Prostate gland (tissue), 2 donors: ENCODE measurements at regions not wholly inside any gene's neighbourhood (a gene's known extent, or its start where the extent isn't known, plus 50 kb on each side); places are given as distances from the start of the nearest gene placed in this dataset.

Experiments
- DNase-seq: peaks from one replicate; pipeline ENCODE4 v3.0.0-alpha.2; 2019; ENCODE audit warnings: low spot score
- H3K27ac ChIP-seq, 2 donors: fragments of 200-600 bp; sonication (generic); 2 replicates each; pipeline ENCODE4 v1.5.1; 2017 to 2019
- H3K27me3 ChIP-seq: fragments of 200-600 bp; sonication (generic); replicated peaks from 2 replicates; pipeline ENCODE4 v1.5.1; 2019; ENCODE audit not compliant: insufficient read depth
- H3K36me3 ChIP-seq, 2 donors: fragments of 200-600 bp; sonication (generic); 1 replicate in 1 of 2; 2 replicates in 1 of 2; pipeline versions ENCODE4 v1.5.1 to v1.8.1; 2017 to 2019
- H3K4me1 ChIP-seq: fragments of 200-600 bp; sonication (generic); replicated peaks from 2 replicates; pipeline ENCODE4 v1.5.1; 2019
- H3K4me3 ChIP-seq, 2 donors: fragments of 200-600 bp; sonication (generic); 2 replicates each; pipeline ENCODE4 v1.5.1; 2017 to 2019
- H3K9me3 ChIP-seq: fragments of 200-600 bp; sonication (generic); 2 replicates; pipeline ENCODE4 v1.5.1; 2017
- POLR2A ChIP-seq: fragments of 450-650 bp; IDR thresholded peaks from one replicate; pipeline ENCODE4 v1.6.1; 2016; ENCODE audit warnings: antibody characterized with exemption, mild to moderate bottlenecking
- POLR2AphosphoS5 ChIP-seq: sonication (generic); formaldehyde crosslinking; IDR thresholded peaks from one replicate; pipeline ENCODE4 v1.6.1; 2017; ENCODE audit warnings: antibody characterized with exemption
- WGBS: methylation state at CpG from one replicate; pipeline ENCODE4 v1.1.5; 2018; 5-methylcytosine and 5-hydroxymethylcytosine counted together
- intact Hi-C: fragments of 100-400 bp; cut with DNase I; formaldehyde crosslinking; loops from one replicate; pipeline ENCODE4 v1.14.2; 2022
- TF ChIP-seq, protein P1 (sequence below), 4 experiments: fragments of 200-600 bp in 2 of 4; fragments of 450-650 bp in 2 of 4; sonication (generic) in 2 of 4; IDR thresholded peaks; 1 replicate in 3 of 4; 2 replicates in 1 of 4; pipeline ENCODE4 v1.5.1; 2016 to 2019; ENCODE audit warnings: antibody characterized with exemption in 4 of 4, mild to moderate bottlenecking in 2 of 4, moderate library complexity in 2 of 4

DNA sequence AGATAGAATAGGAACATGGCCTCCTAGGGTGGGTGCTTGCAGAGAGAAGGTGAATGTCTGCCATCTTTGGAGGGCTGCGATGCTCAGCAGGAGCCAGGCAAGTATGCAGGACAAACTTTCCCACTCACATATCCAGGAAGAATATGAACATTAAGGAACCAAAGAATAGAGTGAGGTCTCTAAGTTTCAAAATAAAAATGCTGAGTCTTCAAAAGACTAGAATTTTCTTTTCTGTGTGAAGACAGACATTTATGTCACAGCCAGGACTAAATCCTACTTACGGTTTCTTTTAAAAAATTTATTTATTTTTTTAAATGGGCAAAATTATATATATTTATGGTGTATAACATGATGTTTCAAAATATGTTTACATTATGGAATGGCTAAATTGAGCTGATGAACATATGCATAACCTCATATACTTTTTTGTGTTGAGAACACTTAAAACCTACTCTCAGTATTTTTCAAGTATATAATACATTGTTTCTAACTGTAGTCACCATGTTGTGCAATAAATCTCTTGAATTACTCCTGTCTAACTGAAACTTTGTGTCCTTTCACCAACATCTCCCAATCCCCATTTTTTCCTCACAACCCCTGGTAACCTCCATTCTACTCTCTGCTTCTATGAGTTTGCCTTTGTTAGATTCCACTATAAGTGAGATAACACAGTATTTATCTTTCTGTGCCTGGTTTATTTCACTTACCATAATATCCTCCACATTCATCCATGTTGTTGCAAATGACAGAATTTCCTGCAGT lies 177.8 kb upstream of the HAND2 start:
- intact Hi-C loops = no loop called here
- no peaks in the 10 kb centered on the region for H3K36me3 ChIP-seq
- no peak overlapping the region for H3K27ac ChIP-seq
- H3K4me3 ChIP-seq = no peak overlapping the region
- 93% methylated on average over 2 of the region's 2 CpGs for WGBS
- no peaks in the 10 kb centered on the region for H3K9me3 ChIP-seq
- H3K4me1 ChIP-seq = no peaks in the 10 kb centered on the region
- no peak for DNase-seq
- TF ChIP-seq, protein P1, sequence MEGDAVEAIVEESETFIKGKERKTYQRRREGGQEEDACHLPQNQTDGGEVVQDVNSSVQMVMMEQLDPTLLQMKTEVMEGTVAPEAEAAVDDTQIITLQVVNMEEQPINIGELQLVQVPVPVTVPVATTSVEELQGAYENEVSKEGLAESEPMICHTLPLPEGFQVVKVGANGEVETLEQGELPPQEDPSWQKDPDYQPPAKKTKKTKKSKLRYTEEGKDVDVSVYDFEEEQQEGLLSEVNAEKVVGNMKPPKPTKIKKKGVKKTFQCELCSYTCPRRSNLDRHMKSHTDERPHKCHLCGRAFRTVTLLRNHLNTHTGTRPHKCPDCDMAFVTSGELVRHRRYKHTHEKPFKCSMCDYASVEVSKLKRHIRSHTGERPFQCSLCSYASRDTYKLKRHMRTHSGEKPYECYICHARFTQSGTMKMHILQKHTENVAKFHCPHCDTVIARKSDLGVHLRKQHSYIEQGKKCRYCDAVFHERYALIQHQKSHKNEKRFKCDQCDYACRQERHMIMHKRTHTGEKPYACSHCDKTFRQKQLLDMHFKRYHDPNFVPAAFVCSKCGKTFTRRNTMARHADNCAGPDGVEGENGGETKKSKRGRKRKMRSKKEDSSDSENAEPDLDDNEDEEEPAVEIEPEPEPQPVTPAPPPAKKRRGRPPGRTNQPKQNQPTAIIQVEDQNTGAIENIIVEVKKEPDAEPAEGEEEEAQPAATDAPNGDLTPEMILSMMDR (IDR thresholded peaks at IDR 0.05) = no peak
- TF ChIP-seq POLR2A = no peak
- no peak for TF ChIP-seq POLR2AphosphoS5
- H3K27me3 ChIP-seq = no peaks in the 10 kb centered on the region

DNA sequence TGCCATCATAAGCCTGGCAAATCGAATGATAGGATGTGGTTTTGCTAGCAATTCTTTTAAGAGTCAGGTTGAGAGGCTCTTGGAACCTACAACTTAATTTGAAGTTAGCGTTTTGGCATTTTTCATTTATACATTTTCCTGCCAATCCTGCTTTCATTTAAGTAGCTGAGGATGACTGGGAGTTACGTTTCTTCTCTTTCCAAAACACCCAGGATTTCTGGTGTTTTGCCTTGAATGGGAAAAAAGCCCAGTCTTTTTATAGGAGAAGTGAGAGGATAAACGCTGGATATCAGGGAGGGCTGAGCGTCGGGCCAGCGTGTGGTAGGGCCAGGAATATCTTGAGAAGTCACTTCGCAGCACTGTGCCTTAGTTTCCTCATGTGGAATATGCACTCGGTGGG lies 174.2 kb upstream of the HAND2 start:
- H3K4me1 ChIP-seq = no peaks in the 10 kb centered on the region
- no peak overlapping the region for H3K4me3 ChIP-seq
- no peaks in the 10 kb centered on the region for H3K27me3 ChIP-seq
- WGBS = 66% methylated on average over 9 of the region's 9 CpGs
- no peaks in the 10 kb centered on the region for H3K36me3 ChIP-seq
- no peaks in the 10 kb centered on the region for H3K9me3 ChIP-seq
- intact Hi-C loops = no loop called here
- TF ChIP-seq POLR2A (no peak), POLR2AphosphoS5 (no peak)
- TF ChIP-seq, protein P1 (IDR thresholded peaks at IDR 0.05) = no peak
- no peak overlapping the region for H3K27ac ChIP-seq
- DNase-seq = no peak

DNA sequence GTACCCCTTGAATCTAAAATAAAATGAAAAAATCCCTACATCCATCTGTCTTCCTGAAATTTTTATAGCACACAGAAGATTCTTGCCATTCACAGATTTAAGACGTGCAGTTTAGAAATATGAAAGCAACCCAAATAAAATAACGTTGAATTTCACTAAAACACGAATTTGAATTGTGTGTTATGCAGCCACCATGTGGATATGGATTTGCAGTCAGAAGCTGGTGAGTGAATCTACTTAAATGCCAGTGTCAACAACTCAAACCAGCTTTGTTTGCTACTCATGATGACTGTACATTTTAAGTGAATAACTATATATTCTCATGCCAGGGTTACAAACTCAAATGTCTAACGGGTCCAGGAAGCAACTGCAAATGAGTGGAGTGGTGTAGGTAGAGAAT lies 173.0 kb upstream of the HAND2 start:
- Histone ChIP-seq H3K36me3 (no peaks in the 10 kb centered on the region), H3K4me1 (no peaks in the 10 kb centered on the region), H3K27ac (no peak overlapping the region), H3K27me3 (no peaks in the 10 kb centered on the region), H3K9me3 (no peaks in the 10 kb centered on the region), H3K4me3 (no peak overlapping the region)
- 75% methylated on average over 4 of the region's 4 CpGs for WGBS
- intact Hi-C loops = no loop called here
- no peak for TF ChIP-seq POLR2A
- TF ChIP-seq POLR2AphosphoS5 = no peak
- TF ChIP-seq, protein P1 (IDR thresholded peaks at IDR 0.05) = no peak
- no peak for DNase-seq

DNA sequence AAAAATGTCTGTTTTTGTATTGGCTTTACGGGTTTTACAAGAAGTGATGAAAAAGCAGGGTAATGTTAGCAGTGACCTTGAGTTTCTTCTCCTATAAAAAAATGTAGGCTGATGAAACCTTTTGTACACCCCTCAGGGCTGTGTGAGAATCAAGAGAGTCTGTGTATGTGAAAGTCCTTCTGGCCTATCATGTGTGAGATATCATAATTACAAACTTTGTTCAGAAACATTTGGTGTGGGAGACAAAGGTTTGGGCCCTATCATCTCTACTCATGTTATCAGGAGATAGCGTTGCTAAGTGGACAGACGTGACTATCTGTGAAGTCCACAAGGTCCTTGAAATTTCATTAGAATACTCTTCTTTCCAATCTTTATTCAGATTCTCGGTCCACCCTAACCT lies 170.6 kb upstream of the HAND2 start:
- WGBS = 85% methylated on average over 4 of the region's 4 CpGs
- Histone ChIP-seq H3K4me1 (no peaks in the 10 kb centered on the region), H3K27me3 (no peaks in the 10 kb centered on the region), H3K9me3 (no peaks in the 10 kb centered on the region), H3K4me3 (no peak overlapping the region), H3K27ac (no peak overlapping the region), H3K36me3 (no peaks in the 10 kb centered on the region)
- TF ChIP-seq, protein P1 (IDR thresholded peaks at IDR 0.05) = no peak
- TF ChIP-seq POLR2A (no peak), POLR2AphosphoS5 (no peak)
- intact Hi-C loops = no loop called here
- DNase-seq = no peak

DNA sequence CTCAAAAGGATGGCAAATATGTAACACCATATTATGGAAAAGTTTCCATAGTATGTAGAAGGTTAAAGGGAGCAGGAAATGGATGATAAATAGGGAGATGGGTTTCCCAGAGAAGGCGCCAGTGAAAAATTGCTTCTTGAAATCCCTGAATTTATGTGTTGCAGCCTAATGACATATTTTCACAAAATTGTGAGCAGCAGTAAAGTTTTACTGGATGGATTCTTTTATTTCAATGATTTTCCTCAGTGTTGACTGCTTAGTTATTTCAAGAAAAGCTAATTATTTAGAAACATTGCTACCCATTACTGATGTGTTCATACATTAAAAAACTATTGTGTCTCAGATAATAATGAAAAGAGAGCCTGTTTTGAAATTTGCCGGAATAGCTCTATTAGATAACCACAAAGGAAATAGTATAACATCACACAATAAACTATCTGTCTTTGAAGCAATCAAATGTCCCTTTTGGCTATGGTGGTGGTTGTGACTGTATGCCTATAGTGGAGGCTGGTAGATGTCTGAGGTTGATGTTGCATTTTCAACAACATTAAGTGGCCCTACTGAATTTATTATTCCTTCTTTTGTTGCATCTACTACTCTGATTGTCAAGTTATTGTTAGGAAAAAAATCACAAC lies 169.9 kb upstream of the HAND2 start:
- Histone ChIP-seq H3K4me1 (no peaks in the 10 kb centered on the region), H3K36me3 (no peaks in the 10 kb centered on the region), H3K4me3 (no peak overlapping the region), H3K27ac (no peak overlapping the region), H3K9me3 (no peaks in the 10 kb centered on the region), H3K27me3 (no peaks in the 10 kb centered on the region)
- no peak for DNase-seq
- 76% methylated on average over 2 of the region's 2 CpGs for WGBS
- intact Hi-C loops = no loop called here
- no peak for TF ChIP-seq POLR2A
- TF ChIP-seq POLR2AphosphoS5 = no peak
- TF ChIP-seq, protein P1 (IDR thresholded peaks at IDR 0.05) = no peak
